DMS79 (cell line): ENCODE measurements at regions not wholly inside any gene's neighbourhood (a gene's known extent, or its start where the extent isn't known, plus 50 kb on each side); places are given as distances from the start of the nearest gene placed in this dataset.

Experiments used
- DNase-seq: peaks from one replicate; lab custom pipeline; 2025; lab: John Stamatoyannopoulos, UW

- DNase-seq: no peak
Measured at GRCh38 chr1:93013145-93014065, 52.1 kb upstream of the DIPK1A start.

DNA sequence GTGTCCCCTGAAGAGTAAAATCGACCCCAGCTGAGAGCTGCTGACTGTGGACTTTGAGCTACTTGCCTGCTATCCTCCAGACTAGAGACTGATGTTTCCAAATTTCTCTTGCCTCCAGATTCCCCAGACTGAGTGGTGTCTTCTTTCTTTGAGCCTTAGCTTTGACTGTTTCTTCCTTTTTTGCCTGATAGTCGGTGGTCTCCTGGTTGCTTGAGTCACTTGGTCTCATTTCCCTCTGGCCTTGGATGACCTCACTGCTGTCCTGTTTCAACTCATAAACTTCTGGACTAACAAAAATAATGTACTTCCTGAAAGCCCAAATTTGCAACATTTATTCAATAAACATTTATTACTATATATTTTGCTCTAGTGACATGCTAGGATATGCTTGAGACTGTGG lies 52.9 kb upstream of the DIPK1A start:
- DNase-seq: no peak

- no peak for DNase-seq
Measured at GRCh38 chr1:93015590-93015989, 54.3 kb upstream of the DIPK1A start.

- no peak for DNase-seq
Measured at GRCh38 chr1:93016171-93016570, 54.9 kb upstream of the DIPK1A start.

GRCh38 chr1:93021539-93022134 lies 57.4 kb upstream of the MTF2 start:
- peak; percentile 31 for DNase-seq

- DNase-seq: no peak
Measured at GRCh38 chr1:93022580-93022979, 56.5 kb upstream of the MTF2 start.

GRCh38 chr1:93023281-93023680 lies 55.8 kb upstream of the MTF2 start:
- DNase-seq: no peak

- DNase-seq: no peak
Measured at GRCh38 chr1:93025572-93025971, 53.5 kb upstream of the MTF2 start.

DNA sequence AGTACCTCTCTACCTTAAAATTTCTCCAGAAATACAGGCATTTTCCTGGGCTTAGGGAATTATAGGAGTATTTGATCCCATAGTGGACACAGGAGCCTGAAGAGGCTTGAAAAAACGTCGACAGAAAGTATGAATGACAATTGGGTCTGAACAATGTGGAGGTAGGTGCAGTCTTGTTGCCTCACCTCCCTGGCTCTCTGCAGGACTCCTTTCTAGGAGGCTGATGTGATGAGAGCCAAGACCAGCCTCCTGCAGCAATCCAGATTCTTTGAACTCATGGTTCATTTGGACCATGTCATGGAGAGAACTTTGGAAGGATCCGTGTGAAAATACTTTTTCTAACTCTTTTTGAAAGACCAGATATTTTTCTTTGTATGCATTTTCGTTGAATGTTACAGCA lies 50.5 kb upstream of the MTF2 start:
- no peak for DNase-seq
